HepG2 (cell line): ENCODE measurements at regions not wholly inside any gene's neighbourhood (a gene's known extent, or its start where the extent isn't known, plus 50 kb on each side); places are given as distances from the start of the nearest gene placed in this dataset.

Experiments used
- ATAC-seq: fragments of 200-7000 bp; cut with Tn5 transposase; 3 replicates; pipeline ENCODE4 v1.9.1; 2020; ENCODE audit warnings: mild to moderate bottlenecking, moderate library complexity
- BruUV-seq: library from RNA; stranded (reverse); fragments of 400-500 nt; replicated peaks from 2 replicates; lab custom pipeline; 2021; lab: Mats Ljungman, UMichigan
- CTCF ChIA-PET: fragments of 300-600 bp; formaldehyde crosslinking; extraction: SDS; loops from one replicate; lab custom pipeline; 2021; ENCODE audit warnings: low total read pairs, inconsistent platforms, low intra/inter-chr PET ratio; lab: Yijun Ruan, JAX
- POLR2A ChIA-PET: fragments of 350-600 bp; sonication (Branson Sonifier 250); formaldehyde crosslinking; loops from one replicate; lab custom pipeline; 2020; ENCODE audit warnings: antibody characterized with exemption, inconsistent platforms; lab: Yijun Ruan, JAX
- DNase-seq: peaks from one replicate; pipeline ENCODE4 v3.0.0-alpha.2; 2015; ENCODE audit warnings: low spot score
- FAIRE-seq: peaks from 3 replicates; lab custom pipeline; 2011; peaks lifted over from hg19 to GRCh38; lab: Jason Lieb, UNC
- H2AFZ ChIP-seq: one replicate; pipeline ENCODE4 v1.6.1; 2011; ENCODE audit warnings: low read length, inconsistent platforms
- H3K27ac ChIP-seq: fragments of 300-600 bp; 3 replicates; pipeline ENCODE4 v1.8.0; 2011; ENCODE audit warnings: mixed run types, mild to moderate bottlenecking, mixed read lengths, low read length, inconsistent platforms; ENCODE audit not compliant: insufficient read depth; ENCODE audit errors: extremely low read length
- H3K27me3 ChIP-seq, 2 experiments: fragments of 200-600 bp in 1 of 2; 2 replicates in 1 of 2; 3 replicates in 1 of 2; pipeline versions ENCODE4 v1.6.0 to v1.8.0; 2011; ENCODE audit warnings: low read length in 2 of 2, mild to moderate bottlenecking in 2 of 2, moderate library complexity in 2 of 2, inconsistent platforms in 1 of 2; ENCODE audit not compliant: insufficient read depth in 2 of 2, control insufficient read depth in 1 of 2
- H3K36me3 ChIP-seq, 2 experiments: fragments of 200-600 bp in 1 of 2; replicated peaks in 1 of 2; 2 replicates in 1 of 2; 3 replicates in 1 of 2; pipeline versions ENCODE4 v1.5.1 to v1.8.0; 2011; ENCODE audit warnings: low read length in 2 of 2, inconsistent platforms in 1 of 2; ENCODE audit not compliant: insufficient read depth in 2 of 2, control insufficient read depth in 1 of 2
- H3K4me1 ChIP-seq: 2 replicates; pipeline ENCODE4 v1.5.1; 2012; ENCODE audit warnings: low read length, inconsistent platforms; ENCODE audit not compliant: insufficient read depth
- H3K4me2 ChIP-seq: 2 replicates; pipeline ENCODE4 v1.6.0; 2011; ENCODE audit warnings: low read depth, low read length, inconsistent platforms
- H3K4me3 ChIP-seq, 3 experiments: fragments of 200-600 bp in 1 of 3; sonication (generic), shearing (Covaris generic) in 1 of 3; replicated peaks in 1 of 3; 2 replicates each; pipeline ENCODE4 v1.5.1; 2011 to 2016; ENCODE audit warnings: low read length in 3 of 3, inconsistent platforms in 2 of 3, low read depth in 2 of 3, mild to moderate bottlenecking in 2 of 3, control low read depth in 1 of 3, mixed read lengths in 1 of 3; ENCODE audit not compliant: insufficient read depth in 1 of 3
- H3K79me2 ChIP-seq: one replicate; pipeline ENCODE4 v1.6.1; 2011; ENCODE audit warnings: low read length, inconsistent platforms; ENCODE audit not compliant: insufficient read depth
- H3K9ac ChIP-seq: 2 replicates; pipeline ENCODE4 v1.6.0; 2011; ENCODE audit warnings: mild to moderate bottlenecking, low read depth, low read length, inconsistent platforms; ENCODE audit not compliant: insufficient read depth
- H3K9me3 ChIP-seq: 2 replicates; pipeline ENCODE4 v1.5.1; 2012; ENCODE audit warnings: mild to moderate bottlenecking, low read length
- H4K20me1 ChIP-seq: 2 replicates; pipeline ENCODE4 v1.6.0; 2011; ENCODE audit warnings: inconsistent platforms, mild to moderate bottlenecking, low read length, moderate library complexity; ENCODE audit not compliant: insufficient read depth
- ATM ChIP-seq: fragments of 450-650 bp; IDR thresholded peaks from 2 replicates; pipeline ENCODE4 v1.7.1; 2017; ENCODE audit warnings: mild to moderate bottlenecking, borderline replicate concordance
- BCLAF1 ChIP-seq: fragments of 450-650 bp; IDR thresholded peaks from 2 replicates; pipeline ENCODE4 v1.6.1; 2017; ENCODE audit warnings: mild to moderate bottlenecking
- DMTF1 ChIP-seq: sonication (generic); formaldehyde crosslinking; IDR thresholded peaks from 2 replicates; pipeline ENCODE4 v1.4.0; 2020; ENCODE audit warnings: mild to moderate bottlenecking, missing genetic modification reagents
- ERF ChIP-seq: IDR thresholded peaks from 2 replicates; pipeline ENCODE4 v1.6.1; 2018; ENCODE audit warnings: missing biosample characterization, missing genetic modification reagents
- KLF12 ChIP-seq: sonication (generic); formaldehyde crosslinking; IDR thresholded peaks from 2 replicates; pipeline ENCODE4 v1.4.0; 2020; ENCODE audit warnings: missing genetic modification reagents, borderline replicate concordance
- ZFP91 ChIP-seq: sonication (generic); formaldehyde crosslinking; IDR thresholded peaks from 2 replicates; pipeline ENCODE4 v1.9.0; 2022; ENCODE audit warnings: missing genetic modification reagents, mild to moderate bottlenecking, borderline replicate concordance
- ZNF143 ChIP-seq: sonication (generic); formaldehyde crosslinking; IDR thresholded peaks from 2 replicates; pipeline ENCODE4 v1.4.0; 2020; ENCODE audit warnings: missing genetic modification reagents
- ZNF430 ChIP-seq: sonication (generic); formaldehyde crosslinking; IDR thresholded peaks from 2 replicates; pipeline ENCODE4 v1.9.0; 2021; ENCODE audit warnings: mild to moderate bottlenecking, missing genetic modification reagents
- ZNF564 ChIP-seq: sonication (generic); formaldehyde crosslinking; IDR thresholded peaks from 2 replicates; pipeline ENCODE4 v1.8.1; 2023; ENCODE audit warnings: mild to moderate bottlenecking, missing genetic modification reagents
- WGBS: methylation state at CpG from one replicate; pipeline ENCODE4 v1.1.6; 2017; ENCODE audit warnings: low lambda C conversion rate; 5-methylcytosine and 5-hydroxymethylcytosine counted together
- in situ Hi-C: cut with HindIII; loops from 2 replicates; pipeline ENCODE4 v1.10.0; 2017; ENCODE audit warnings: low pct_unique_long_range_greater_than_20kb; ENCODE audit not compliant: extremely low pct_ligation_motif_present
- intact Hi-C: fragments of 100-400 bp; cut with micrococcal nuclease; formaldehyde crosslinking; loops from one replicate; pipeline ENCODE4 v1.10.0; 2022; ENCODE audit not compliant: unreplicated experiment
- TF ChIP-seq, protein P1 (sequence below): sonication (generic); formaldehyde crosslinking; IDR thresholded peaks from 2 replicates; pipeline ENCODE4 v1.5.0; 2020; ENCODE audit warnings: missing genetic modification reagents

GRCh38 chr11:128048121-128048520, 539.2 kb downstream of the ETS1 start:
- no TSS peak for BruUV-seq
- Histone ChIP-seq H3K79me2 (no peaks in the 10 kb centered on the region), H3K4me2 (no peak overlapping the region), H4K20me1 (no peaks in the 10 kb centered on the region), H3K4me3 (no peak overlapping the region)
- 1% methylated on average over 4 of the region's 4 CpGs for WGBS
- DNase-seq = no peak
- in situ Hi-C loops = no loop called here
- POLR2A ChIA-PET = no interaction called here
- CTCF ChIA-PET = no interaction called here
- TF ChIP-seq ERF (CRISPR knock-in tag) = no peak
- no peak for TF ChIP-seq KLF12 (CRISPR knock-in tag)
- TF ChIP-seq DMTF1 (CRISPR knock-in tag) = no peak
- TF ChIP-seq, all 625 proteins: peak for 0
- no peak for FAIRE-seq
- intact Hi-C loops = no loop called here
- no peaks in the 10 kb centered on the region; the same call in 1 of the 2 replicates for H3K9me3 ChIP-seq
- no peaks in the 10 kb centered on the region for H3K27me3 ChIP-seq
- H2AFZ ChIP-seq = no peak overlapping the region
- no peaks in the 10 kb centered on the region for H3K36me3 ChIP-seq
- H3K27ac ChIP-seq = no peak overlapping the region
- ATAC-seq = no peak
- H3K9ac ChIP-seq = no peak overlapping the region
- no peaks in the 10 kb centered on the region for H3K4me1 ChIP-seq

DNA sequence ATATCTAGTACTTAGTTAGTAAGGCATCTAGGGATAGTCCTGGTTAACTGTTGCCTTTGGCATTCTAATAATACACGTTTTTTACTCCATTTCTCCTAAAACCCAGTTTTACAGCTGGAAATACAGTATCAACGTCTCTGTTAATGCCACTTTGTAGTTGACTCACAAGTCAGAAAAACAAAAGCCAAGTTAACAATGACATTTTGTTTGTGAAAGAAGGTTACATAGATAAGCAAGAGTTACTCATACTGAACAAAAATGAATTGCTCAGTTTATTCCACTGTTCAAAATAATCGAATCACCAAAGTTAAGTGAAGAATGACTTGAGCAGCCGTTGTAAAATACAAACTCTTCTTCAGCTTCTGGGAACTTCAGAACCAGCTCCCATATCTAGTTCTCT, 540.3 kb downstream of the ETS1 start:
- Histone ChIP-seq H3K9ac (no peak overlapping the region), H3K36me3 (no peaks in the 10 kb centered on the region), H4K20me1 (no peaks in the 10 kb centered on the region), H3K79me2 (no peaks in the 10 kb centered on the region), H3K27me3 (no peaks in the 10 kb centered on the region), H2AFZ (no peak overlapping the region), H3K4me1 (no peaks in the 10 kb centered on the region), H3K4me2 (no peak overlapping the region), H3K9me3 (no peaks in the 10 kb centered on the region), H3K4me3 (no peak overlapping the region), H3K27ac (no peak overlapping the region)
- CTCF ChIA-PET = no interaction called here
- DNase-seq (no peak), ATAC-seq (no peak), FAIRE-seq (no peak)
- 1% methylated on average over 4 of the region's 4 CpGs for WGBS
- intact Hi-C loops (no loop called here), in situ Hi-C loops (no loop called here)
- POLR2A ChIA-PET = no interaction called here
- BruUV-seq = no TSS peak
- TF ChIP-seq, protein P1, sequence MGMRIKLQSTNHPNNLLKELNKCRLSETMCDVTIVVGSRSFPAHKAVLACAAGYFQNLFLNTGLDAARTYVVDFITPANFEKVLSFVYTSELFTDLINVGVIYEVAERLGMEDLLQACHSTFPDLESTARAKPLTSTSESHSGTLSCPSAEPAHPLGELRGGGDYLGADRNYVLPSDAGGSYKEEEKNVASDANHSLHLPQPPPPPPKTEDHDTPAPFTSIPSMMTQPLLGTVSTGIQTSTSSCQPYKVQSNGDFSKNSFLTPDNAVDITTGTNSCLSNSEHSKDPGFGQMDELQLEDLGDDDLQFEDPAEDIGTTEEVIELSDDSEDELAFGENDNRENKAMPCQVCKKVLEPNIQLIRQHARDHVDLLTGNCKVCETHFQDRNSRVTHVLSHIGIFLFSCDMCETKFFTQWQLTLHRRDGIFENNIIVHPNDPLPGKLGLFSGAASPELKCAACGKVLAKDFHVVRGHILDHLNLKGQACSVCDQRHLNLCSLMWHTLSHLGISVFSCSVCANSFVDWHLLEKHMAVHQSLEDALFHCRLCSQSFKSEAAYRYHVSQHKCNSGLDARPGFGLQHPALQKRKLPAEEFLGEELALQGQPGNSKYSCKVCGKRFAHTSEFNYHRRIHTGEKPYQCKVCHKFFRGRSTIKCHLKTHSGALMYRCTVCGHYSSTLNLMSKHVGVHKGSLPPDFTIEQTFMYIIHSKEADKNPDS = no peak
- no peak for TF ChIP-seq ZNF430 (CRISPR knock-in tag)
- no peak for TF ChIP-seq BCLAF1
- TF ChIP-seq ZFP91 (CRISPR knock-in tag) = no peak
- no peak for TF ChIP-seq ZNF143
- no peak for TF ChIP-seq ATM
- TF ChIP-seq ZNF564 (CRISPR knock-in tag) = no peak
